NCI-H187 treated with DMSO at 0.1 percent for 48 hours (cell line): ENCODE measurements at regions not wholly inside any gene's neighbourhood (a gene's known extent, or its start where the extent isn't known, plus 50 kb on each side); places are given as distances from the start of the nearest gene placed in this dataset.

Source experiments
- DNase-seq: peaks from one replicate; lab custom pipeline; 2025; lab: John Stamatoyannopoulos, UW

DNA sequence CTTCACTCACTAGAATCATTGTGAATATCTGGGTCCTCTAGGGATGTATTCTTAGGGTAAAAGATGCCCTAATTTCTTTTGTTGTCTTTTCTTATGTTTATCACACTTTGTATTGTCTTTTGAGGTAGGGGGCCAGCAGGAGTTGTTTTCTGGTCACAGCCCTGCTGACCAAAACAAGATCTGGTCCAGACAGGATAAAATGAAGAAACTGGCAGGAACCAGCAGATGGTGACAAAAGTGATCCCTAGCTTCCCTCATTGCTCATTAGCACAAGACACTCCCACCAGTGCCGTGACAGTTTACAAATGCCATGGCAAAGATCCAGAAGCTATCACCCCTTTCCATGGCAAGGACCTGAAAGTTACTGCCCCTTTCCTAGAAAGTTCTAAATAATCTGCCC lies 81.7 kb upstream of the CCDC85A start:
- DNase-seq = no peak

DNA sequence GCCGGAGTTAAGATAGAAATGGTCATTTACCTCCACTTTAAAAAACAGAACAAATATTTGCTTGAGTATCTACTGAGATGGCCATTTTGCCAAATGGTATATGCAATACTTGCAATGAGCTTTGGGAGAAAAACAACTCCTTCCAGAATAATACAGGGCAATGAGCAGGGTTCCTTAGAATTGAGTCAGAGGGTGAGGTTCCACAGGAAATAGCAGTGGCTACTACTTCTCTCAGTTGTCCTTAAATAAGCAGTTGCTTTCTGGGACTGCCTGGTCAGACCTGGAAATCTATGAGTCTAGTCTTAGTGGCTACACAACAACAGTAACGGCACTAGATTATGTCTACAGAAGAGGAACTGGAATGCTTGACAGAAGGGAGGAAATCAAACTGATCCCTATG lies 80.9 kb upstream of the CCDC85A start:
- DNase-seq = no peak

DNA sequence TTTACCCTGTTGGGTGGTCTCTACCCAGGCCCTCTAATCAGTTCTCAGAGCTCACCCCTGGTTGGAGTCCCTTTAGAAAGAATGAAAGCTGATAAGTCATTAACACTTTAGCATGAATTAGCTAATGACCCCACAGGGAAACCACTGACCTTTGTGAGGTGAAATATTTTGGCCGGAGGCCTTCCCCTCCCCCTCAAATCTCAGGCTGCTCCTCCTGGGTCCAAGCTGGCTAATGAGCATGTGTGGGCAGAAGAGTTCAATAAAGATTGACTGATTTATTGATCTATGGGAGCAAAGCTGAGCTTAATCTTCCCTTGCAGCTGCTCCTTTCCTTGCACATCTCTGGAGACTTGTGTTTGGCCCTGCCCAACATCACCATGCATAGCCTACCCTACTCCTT lies 78.8 kb upstream of the CCDC85A start:
- no peak for DNase-seq

DNA sequence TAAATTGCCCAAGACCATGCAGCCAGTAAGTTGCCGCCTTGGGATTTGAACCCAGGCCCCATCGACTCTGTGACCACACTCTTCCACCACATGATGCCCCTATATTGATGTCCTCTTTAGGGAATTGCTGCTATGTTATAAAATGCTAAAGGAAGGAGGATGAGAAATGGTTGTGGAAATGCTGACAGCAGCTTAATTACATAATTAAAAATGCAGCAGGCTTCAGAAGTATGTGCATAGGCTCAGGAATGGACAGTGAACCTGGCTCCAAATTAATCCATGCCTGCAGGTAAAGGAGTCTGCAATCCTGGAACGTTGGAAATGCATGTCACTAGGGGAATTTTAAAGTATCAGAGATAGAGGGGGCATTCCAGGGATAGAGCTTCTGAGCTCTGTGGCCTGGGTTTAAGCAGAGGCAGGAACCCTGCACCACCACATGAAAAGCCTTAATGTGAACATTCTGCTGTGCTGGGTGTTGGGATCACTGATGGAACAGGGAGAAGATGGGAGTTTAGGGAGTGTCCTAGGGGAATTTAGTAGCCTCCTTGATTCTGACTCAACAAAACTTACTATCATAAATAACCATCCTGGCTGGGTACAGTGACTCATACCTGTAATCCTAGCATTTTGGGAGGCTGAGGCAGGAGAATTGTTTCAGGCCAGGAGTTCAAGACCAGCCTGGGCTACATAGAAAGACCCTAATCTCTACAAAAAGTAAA lies 76.1 kb upstream of the CCDC85A start:
- no peak for DNase-seq

DNA sequence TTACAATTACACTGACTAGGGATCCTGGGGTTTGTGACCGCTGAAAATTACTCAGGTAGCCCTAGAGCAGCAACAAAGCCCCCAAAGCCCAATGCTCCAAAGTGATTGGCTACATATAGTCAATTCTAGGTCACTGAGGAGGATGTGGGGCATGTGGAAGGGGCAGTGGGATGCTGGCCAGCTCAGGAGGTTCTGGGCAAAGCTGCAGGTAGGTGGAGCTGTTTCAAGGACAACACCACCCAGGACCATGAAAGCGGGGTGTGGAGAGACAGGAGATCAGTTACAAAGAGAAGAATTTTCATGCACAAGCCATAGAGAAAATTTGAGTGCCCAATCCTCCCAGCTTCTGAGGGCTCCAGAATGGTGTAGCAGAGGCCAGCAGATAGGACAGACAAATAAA lies 75.0 kb upstream of the CCDC85A start:
- no peak for DNase-seq

DNA sequence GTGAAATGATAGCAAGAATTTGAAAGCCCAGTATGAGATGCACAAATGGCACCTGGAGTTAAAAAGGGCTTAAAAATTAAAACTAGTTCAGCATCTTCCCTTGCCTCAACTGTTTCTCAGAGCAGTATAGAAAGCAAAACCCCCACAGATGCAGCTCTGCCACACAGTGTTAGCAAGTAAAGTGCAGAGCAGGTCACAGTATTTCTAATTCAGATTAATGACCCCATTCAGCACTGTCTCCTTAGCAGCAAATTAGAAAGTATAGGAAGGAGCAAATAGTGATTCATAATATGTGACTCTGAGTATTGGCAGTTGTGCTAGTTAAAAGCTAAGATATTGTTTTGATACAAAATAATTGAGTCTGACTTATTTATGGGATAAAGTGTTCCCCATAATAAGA lies 73.8 kb upstream of the CCDC85A start:
- DNase-seq = no peak

DNA sequence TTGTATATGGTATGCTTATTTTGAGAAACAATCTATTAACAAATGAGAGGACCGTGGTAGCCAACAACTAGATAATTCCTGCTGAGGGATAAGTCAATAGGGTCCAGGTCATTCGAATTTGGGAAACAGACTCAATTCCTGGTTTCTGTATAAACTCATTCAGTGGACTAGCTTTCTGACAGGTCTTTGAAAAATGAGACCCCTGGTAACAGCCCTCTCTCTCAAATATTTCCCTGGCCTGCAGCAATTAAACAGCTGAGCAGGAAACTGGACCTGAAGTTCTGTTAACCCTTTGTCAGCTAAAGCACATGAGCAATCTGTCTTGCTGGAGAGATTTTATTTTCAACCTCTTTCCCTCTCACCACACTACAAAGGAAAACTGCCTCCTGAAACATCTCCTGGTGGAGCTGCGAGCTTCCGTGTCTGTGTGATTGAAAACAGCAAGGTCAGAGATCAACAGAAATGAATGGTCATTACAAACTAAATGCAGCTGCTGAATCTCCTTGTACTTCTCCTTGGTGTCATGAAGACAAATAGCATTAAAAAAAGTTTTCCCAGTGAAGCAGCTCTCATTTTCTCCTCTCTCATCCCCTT lies 70.3 kb upstream of the CCDC85A start:
- DNase-seq = no peak

DNA sequence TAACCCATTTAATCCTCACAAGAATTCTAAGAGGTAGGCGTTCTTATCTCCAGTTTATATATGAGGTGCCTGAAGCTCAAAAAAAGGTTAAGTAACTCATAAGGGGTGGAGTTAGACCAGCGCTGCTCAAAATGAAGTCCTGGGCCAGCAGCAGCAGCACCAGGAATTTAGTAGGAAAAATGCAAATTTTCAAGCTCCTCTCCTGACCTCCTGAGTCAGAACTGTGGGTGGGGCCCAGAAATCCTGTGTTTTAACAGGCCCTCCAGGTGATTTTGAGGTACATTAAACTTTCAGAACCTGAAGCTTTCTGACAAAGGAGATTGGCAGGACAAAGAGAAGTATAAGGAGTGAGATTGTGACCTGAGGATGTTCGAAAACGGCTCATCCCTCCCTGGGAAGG lies 66.0 kb upstream of the CCDC85A start:
- DNase-seq = no peak

DNA sequence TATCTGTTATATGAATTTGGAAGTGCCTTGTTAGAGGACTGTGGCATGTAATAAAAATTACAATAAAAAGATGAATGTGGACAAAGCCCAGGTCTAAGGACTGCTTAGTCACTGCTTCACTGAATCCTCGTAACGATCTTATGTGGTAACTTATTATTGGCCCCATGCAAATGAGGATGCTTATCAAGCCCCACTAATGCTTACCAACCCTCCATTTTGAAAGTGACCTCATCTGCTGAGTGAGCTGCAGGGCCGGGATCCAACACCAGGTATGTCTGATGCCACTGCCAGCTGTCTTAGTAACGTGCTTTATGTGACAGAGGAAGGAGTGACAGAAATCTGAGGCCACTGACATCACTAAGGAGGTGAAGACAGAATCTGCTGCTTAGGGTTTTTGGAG lies 65.3 kb upstream of the CCDC85A start:
- no peak for DNase-seq

DNA sequence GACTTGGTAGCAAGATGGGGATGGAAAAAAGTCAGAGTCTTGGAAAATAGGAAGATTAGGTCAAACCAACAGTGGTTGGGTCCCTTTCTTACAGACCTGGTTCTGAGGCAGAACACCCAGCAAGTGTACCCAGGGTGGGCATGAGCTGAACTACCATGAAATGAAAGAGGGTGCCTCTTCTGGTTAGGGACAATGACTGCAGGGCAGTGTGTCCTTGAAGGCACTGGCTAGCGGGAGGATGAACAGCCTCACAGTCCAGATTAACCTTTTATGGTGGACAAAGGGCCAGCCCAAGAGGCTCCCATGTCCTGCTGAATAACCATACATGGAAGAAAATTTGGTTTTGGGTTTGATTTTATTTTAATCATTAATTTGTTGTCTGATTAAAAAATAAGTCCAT lies 61.8 kb upstream of the CCDC85A start:
- no peak for DNase-seq

DNA sequence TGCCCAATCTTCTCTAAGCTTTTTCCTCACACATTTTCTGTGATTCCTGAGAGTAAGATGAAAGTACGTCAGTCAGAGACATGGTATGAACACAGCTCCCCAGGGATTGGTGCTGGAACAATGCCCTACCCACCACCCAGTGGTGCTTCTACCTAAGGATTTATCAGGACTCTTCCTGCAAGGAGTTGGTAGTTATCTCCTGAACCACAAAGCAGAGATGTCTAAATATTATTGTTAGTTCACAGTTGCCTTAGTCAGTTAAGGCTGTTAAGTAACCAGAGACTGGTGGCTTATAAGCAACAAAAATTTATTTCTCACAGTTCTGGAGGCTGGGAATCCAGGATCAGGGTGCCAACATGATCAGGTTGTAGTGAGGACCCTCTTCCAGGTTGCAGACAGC lies 60.3 kb upstream of the CCDC85A start:
- no peak for DNase-seq

DNA sequence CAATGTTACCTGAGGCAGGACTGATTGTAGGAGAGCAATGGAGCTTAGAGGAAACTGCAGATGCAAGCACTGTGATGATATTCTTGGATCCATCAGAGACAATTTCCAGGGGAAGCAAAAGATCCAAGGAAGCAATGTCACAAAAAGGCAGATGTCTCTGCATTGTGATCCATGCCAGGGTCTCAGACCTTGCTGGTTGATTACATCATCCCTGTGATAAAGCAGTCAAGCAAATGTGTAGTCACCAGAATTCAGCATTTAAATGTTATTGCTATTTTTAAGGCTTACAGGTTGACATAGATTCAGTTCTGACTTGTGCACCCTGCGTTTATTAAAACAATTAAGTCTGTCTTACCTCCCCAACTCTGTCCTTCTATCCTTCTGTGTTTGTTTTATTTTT lies 56.8 kb upstream of the CCDC85A start:
- DNase-seq = no peak

DNA sequence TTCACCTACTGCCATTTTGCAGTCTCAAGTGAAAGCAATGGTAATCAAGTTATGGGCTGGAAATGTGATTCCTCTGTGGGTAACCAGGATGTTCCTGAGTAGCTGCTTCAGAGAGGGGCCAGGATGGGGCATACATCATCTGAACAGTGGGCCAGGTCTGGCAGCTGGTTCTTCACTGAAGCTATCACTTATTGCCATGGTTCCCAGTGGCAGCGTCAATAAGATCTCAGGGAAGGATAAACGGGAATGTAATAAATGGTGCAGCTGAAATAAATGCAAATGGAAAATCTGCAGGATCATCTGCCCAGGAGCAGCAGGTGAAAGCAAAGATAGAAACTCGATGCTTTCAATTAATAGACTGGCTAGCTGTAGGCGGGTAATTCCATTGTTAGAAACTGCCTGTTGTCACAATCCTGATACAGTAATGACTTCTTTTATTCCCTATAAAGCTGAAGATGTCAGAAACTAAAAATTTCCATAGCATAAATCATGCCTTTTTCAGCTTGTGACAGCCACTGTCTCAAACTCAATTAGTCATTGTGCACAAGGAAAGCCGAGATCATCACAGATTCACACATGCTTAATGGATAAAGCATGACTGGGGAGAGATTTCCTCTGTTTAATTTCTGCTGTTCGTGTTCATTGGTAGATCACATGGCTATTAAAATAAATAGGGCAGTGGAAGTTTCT lies 56.2 kb upstream of the CCDC85A start:
- DNase-seq = peak; percentile 94

DNA sequence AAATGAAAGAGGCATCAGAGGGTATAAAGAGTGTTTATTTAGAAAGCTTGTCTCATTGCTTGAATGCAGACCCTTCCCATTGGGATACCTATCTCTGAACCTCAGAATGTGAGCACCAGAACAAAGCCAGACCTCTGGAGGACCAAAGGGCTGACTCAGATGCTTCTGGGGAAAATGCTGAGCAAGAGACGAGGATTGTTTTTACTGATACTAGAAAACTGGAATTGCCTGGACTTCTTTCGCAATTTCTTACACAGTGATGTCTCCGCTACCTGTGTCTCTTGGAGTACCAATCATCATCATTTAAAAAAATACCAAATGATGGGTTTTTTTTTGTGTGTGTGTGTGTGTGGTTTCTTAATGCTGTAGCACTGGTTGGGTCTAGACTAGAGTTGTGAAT lies 55.6 kb upstream of the CCDC85A start:
- no peak for DNase-seq

DNA sequence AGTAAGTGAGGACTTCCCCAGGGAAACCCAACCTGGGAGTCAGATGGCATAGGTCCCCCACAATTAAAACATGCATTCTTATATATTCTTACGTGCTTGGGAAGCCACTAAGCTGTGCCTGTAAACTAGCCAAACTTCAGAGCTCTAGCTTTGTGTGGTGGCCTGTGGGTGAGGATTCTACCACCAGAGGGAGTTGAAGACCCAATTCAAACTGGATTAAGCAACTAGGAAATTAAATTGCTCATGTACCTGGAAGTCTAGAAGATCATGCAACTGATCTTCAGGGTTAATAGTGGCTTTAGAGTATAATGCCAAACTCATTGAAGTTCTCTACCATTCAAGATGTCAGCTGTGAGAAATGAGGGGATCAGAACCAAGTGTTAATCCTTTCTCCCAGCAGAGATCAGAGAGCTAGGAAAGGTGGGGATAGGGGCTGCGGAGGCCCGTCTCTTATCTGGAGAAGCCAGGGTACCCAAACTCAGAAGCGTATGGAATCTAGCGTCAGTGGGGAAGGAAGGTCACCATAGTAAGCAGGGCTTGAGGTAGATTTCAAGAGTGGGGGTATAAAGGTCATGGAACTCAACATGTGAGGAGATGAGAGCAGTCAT lies 53.2 kb upstream of the CCDC85A start:
- DNase-seq = no peak

DNA sequence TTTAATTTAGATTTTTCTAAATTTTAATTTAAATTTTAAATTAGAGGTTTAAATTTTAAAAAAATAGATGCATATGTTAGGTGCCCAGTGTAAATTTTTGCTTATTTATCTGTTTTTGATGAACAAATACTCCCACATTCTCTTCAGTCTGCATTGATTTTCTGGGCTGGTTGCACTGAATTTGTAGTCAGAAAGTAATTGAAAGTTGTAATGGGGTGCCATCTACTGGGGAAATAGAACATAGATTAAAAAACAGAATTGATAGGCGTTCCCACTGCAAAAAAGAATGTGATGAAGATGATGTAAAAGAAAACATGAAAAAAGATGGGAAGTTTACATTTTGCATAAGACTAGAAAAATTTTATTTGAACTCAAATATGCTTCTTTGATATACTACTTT lies 51.7 kb upstream of the CCDC85A start:
- DNase-seq = peak; percentile 49

DNA sequence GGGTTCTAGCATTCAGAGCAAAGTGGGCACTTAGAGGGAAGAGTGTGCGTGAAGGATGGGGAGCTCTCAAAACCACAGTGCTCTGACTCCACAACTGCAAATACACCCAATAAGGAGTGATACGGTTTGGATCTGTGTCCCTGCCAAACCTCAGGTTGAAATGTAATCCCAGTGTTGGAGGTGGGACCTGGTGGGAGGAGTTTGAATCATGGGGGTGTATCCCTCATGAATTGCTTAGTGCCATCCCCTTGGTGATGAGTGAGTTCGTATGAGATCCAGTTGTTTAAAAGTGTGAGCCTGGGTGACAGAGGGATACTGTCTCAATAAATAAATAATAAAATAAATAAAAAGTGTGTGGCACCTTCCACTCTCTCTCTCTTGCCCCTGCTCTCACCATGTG lies 50.3 kb upstream of the CCDC85A start:
- DNase-seq = no peak

DNA sequence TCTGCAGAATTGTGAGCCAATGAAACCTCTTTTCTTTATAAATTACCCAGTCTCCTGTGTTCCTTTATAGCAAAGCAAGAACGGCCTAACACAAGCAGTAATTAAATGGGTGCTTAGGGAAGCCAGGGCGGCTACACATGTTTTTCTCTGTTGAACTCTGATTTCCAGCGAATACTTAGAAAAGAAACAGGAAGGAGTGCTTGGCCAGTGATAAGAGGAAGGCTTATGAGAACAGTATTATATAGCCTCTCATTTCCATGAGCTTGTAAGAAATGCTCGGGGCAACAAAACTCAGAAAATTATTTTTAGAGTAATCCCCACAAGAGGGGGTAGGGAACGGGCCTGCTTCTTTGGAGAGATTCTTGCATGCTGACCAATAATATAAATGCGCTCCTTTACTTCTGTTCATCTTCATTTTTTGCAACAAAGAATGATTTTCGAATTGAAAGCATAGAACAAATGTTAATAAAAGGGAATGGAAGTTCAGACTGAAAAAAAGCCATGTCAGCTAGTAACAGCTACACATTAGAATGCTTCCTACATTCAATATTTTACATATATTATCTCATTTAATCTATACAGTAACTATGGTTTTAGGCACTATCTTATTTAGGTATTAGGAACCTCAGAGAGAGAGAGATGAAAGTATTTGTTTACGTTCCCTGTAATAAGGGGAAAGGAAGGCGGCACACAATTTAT lies 49.7 kb upstream of the CCDC85A start:
- no peak for DNase-seq
